NCI-H2196 (cell line): ENCODE measurements at regions not wholly inside any gene's neighbourhood (a gene's known extent, or its start where the extent isn't known, plus 50 kb on each side); places are given as distances from the start of the nearest gene placed in this dataset.

Experiments
- DNase-seq: peaks from one replicate; lab custom pipeline; 2025; ENCODE audit not compliant: unreplicated experiment; lab: John Stamatoyannopoulos, UW

- DNase-seq, result no peak
Measured at GRCh38 chr6:166014966-166015365, 152.7 kb downstream of the TBXT start.

GRCh38 chr6:166010136-166010960 is 157.3 kb downstream of the TBXT start:
- DNase-seq, result no peak

- no peak for DNase-seq
Measured at GRCh38 chr6:166009385-166010031, 158.1 kb downstream of the TBXT start.

- DNase-seq, result no peak
Measured at GRCh38 chr6:166008441-166009369, 158.9 kb downstream of the TBXT start.

GRCh38 chr6:166007349-166008263 is 160.0 kb downstream of the TBXT start:
- DNase-seq, result no peak

GRCh38 chr6:166006900-166007301 is 160.8 kb downstream of the TBXT start:
- no peak for DNase-seq

GRCh38 chr6:166005944-166006899 is 161.4 kb downstream of the TBXT start:
- no peak for DNase-seq

- no peak for DNase-seq
Measured at GRCh38 chr6:166005401-166005943, 162.2 kb downstream of the TBXT start.

- DNase-seq, result no peak
Measured at GRCh38 chr6:166004876-166005275, 162.8 kb downstream of the TBXT start.

GRCh38 chr6:166004471-166004870 is 163.2 kb downstream of the TBXT start:
- no peak for DNase-seq

- DNase-seq, result no peak
Measured at GRCh38 chr6:166003569-166003968, 164.1 kb downstream of the TBXT start.

- DNase-seq, result no peak
Measured at GRCh38 chr6:166001359-166001758, 166.3 kb downstream of the TBXT start.

- DNase-seq, result no peak
Measured at GRCh38 chr6:165999279-165999678, 168.4 kb downstream of the TBXT start.

GRCh38 chr6:165998072-165998471 is 169.6 kb downstream of the TBXT start:
- no peak for DNase-seq

- no peak for DNase-seq
Measured at GRCh38 chr6:165991341-165991740, 176.3 kb downstream of the TBXT start.

- DNase-seq, result no peak
Measured at GRCh38 chr6:165990216-165990615, 177.4 kb downstream of the TBXT start.

GRCh38 chr6:165988757-165989456 is 178.7 kb downstream of the TBXT start:
- DNase-seq, result no peak

GRCh38 chr6:165988302-165988756 is 179.3 kb downstream of the TBXT start:
- DNase-seq, result no peak
